Natural killer cell (primary cell): ENCODE measurements at regions not wholly inside any gene's neighbourhood (a gene's known extent, or its start where the extent isn't known, plus 50 kb on each side); places are given as distances from the start of the nearest gene placed in this dataset.

Experiments
- ATAC-seq, 3 donors: fragments of 150-1000 bp in 2 of 3; fragments of 200-7000 bp in 1 of 3; cut with Tn5 transposase; 1 replicate in 1 of 3; 2 replicates in 2 of 3; pipeline ENCODE4 v1.10.0; 2021; ENCODE audit warnings: mild to moderate bottlenecking in 2 of 3, moderate library complexity in 2 of 3
- DNase-seq, 2 donors: peaks; one replicate each; pipeline versions ENCODE4 v3.0.0 to v3.0.0-alpha.2; 2013 to 2021; ENCODE audit warnings: mixed read lengths in 1 of 2
- H3K27ac ChIP-seq: one replicate; pipeline ENCODE4 v1.5.1; 2013; ENCODE audit warnings: mild to moderate bottlenecking, low read length
- H3K27me3 ChIP-seq: one replicate; pipeline ENCODE4 v1.6.1; 2013; ENCODE audit warnings: low read length; ENCODE audit not compliant: control insufficient read depth, insufficient read depth
- H3K36me3 ChIP-seq: one replicate; pipeline ENCODE4 v1.6.1; 2013; ENCODE audit warnings: low read length; ENCODE audit not compliant: control insufficient read depth, insufficient read depth
- H3K4me1 ChIP-seq: one replicate; pipeline ENCODE4 v1.6.1; 2013; ENCODE audit warnings: low read length; ENCODE audit not compliant: control insufficient read depth, insufficient read depth
- H3K4me3 ChIP-seq: one replicate; pipeline ENCODE4 v1.5.1; 2013; ENCODE audit warnings: low read length
- H3K9me3 ChIP-seq: one replicate; pipeline ENCODE4 v1.6.1; 2013; ENCODE audit warnings: low read length; ENCODE audit not compliant: control insufficient read depth, insufficient read depth
- H3K27ac Mint-ChIP-seq, 2 donors: one replicate each; pipeline ENCODE4 v1.8.0; 2022; ENCODE audit warnings: mild to moderate bottlenecking in 2 of 2, mixed read lengths in 2 of 2, moderate library complexity in 1 of 2
- H3K27me3 Mint-ChIP-seq, 2 donors: one replicate each; pipeline ENCODE4 v1.8.0; 2022; ENCODE audit warnings: low read depth in 2 of 2, mixed read lengths in 2 of 2
- H3K36me3 Mint-ChIP-seq: one replicate; pipeline ENCODE4 v1.8.0; 2022; ENCODE audit warnings: mixed read lengths
- H3K4me1 Mint-ChIP-seq, 2 donors: one replicate each; pipeline ENCODE4 v1.8.0; 2022; ENCODE audit warnings: mixed read lengths in 2 of 2
- H3K4me3 Mint-ChIP-seq: one replicate; pipeline ENCODE4 v1.8.0; 2022; ENCODE audit warnings: mild to moderate bottlenecking, moderate library complexity, mixed read lengths
- H3K9me3 Mint-ChIP-seq, 2 donors: one replicate each; pipeline ENCODE4 v1.8.0; 2022; ENCODE audit warnings: mixed read lengths in 2 of 2
- CTCF ChIP-seq: fragments of 200-600 bp; IDR thresholded peaks from one replicate; pipeline ENCODE4 v1.8.0; 2022; ENCODE audit warnings: antibody characterized with exemption
- WGBS: methylation state at CpG from one replicate; pipeline ENCODE4 v1.1.7; 2013; ENCODE audit warnings: missing lambda C conversion rate; ENCODE audit not compliant: insufficient coverage; 5-methylcytosine and 5-hydroxymethylcytosine counted together
- intact Hi-C: fragments of 100-400 bp; cut with micrococcal nuclease; formaldehyde crosslinking; loops from one replicate; pipeline ENCODE4 v1.14.2; 2022

DNA sequence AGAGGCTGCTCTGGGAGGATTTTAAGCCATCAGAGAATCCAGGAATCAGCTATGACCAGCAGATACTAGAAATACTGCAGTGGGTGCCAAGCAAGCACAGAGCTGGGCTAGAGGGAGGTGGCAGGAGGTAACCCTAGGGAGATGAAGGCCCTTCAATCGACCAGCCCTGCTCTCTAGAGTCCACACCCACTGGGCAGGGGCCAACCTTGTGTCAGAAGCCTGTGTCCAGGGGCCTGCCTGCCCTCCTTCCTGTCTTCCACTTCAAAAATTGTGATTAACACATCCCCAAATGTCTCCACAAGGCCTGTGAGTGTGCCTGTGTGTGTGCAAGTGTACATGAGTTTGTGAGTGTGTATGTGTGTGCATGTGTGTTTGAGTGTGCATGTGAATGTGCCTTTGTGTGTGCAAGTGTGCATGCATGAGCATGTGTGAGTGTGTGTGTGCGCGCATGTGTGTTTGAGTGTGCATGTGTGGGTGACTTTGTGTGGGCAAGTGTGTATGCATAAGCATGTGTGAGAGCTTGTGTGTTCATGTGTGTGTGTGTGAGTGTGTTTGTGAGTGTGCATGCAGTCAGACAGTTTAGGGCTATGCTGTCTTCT lies 367.7 kb downstream of the SFMBT2 start:
- H3K9me3 Mint-ChIP-seq = no peaks in the 10 kb centered on the region
- no peaks in the 10 kb centered on the region for H3K36me3 Mint-ChIP-seq
- no peaks in the 10 kb centered on the region for H3K36me3 ChIP-seq
- H3K4me1 ChIP-seq = peaks cover 73% of the 10 kb centered on the region
- no peaks in the 10 kb centered on the region for H3K9me3 ChIP-seq
- peak overlapping the region; percentile 13 to 83 for H3K27ac Mint-ChIP-seq
- no peaks in the 10 kb centered on the region for H3K27me3 Mint-ChIP-seq
- no peak for TF ChIP-seq CTCF
- intact Hi-C loops = no loop called here
- WGBS = 56% methylated on average over 3 of the region's 3 CpGs
- DNase-seq (no peak), ATAC-seq (no peak)
- H3K27ac ChIP-seq = no peak overlapping the region
- H3K27me3 ChIP-seq = no peaks in the 10 kb centered on the region
- peaks cover 96 to 99% of the 10 kb centered on the region in 2 donors for H3K4me1 Mint-ChIP-seq
- no peak overlapping the region for H3K4me3 ChIP-seq
- H3K4me3 Mint-ChIP-seq = peak overlapping the region; percentile 49

DNA sequence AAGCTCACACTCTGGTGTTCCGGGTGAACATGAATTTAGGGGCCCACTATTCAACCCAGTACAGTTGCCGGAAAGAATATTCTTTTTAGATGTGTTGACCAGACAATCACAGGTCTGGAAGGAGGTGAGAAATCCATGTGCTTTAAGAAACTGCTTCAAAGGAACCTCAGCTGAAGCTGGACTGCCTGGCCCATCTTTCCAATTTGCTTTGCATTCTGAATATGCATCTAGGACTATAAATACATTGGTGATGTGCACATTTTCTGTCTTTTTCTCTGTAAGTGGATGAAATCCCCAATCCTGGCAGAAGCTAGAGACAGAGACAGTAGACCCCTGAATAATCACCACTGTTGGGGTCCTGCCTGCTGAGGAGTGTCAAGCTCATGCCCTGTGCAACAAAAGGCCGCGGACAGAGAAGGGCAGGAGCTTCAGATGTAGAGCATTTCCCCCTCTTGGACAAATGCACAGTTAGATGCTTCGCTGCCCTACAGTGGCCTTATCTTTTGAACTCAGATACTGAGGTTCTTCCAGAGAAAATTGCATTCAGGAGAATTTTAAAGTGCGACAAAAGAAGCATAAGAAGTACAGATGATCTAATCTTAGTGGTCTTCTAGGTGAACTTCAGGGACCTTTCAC lies 368.3 kb downstream of the SFMBT2 start:
- Mint-ChIP-seq H3K27me3 (no peaks in the 10 kb centered on the region), H3K9me3 (no peaks in the 10 kb centered on the region), H3K4me1 (peaks cover 93 to 96% of the 10 kb centered on the region in 2 donors), H3K4me3 (peak overlapping the region; percentile 49), H3K27ac (peak overlapping the region; percentile 13 to 83), H3K36me3 (no peaks in the 10 kb centered on the region)
- intact Hi-C loops = no loop called here
- no peaks in the 10 kb centered on the region for H3K9me3 ChIP-seq
- ATAC-seq = no peak
- no peak for TF ChIP-seq CTCF
- H3K4me3 ChIP-seq = no peak overlapping the region
- 85% methylated on average over 6 of the region's 6 CpGs for WGBS
- H3K27ac ChIP-seq = no peak overlapping the region
- H3K4me1 ChIP-seq = peaks cover 68% of the 10 kb centered on the region
- H3K36me3 ChIP-seq = no peaks in the 10 kb centered on the region
- no peaks in the 10 kb centered on the region for H3K27me3 ChIP-seq
- DNase-seq = no peak

DNA sequence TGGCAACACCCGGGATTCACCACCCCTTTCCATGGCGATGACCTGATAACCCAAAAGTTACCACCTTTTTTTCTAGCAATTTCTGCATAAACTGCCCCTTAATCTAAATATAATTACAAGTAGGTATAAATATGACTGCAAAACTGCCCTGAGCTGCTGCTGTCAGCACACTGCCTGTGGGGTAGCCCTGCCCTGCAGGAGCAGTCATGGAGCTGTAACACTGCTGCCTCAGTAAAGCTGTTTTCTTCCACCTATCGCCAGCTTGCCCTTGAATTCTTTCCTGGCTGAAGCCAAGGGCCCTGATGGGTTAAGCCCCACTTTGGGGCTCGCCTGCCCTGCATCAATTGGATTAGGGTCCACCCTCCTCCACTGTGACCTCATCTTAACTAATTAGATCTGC lies 368.8 kb downstream of the SFMBT2 start:
- no peak overlapping the region for H3K27ac ChIP-seq

More for the DNA sequence above, 368.8 kb downstream of the SFMBT2 start:
- no peaks in the 10 kb centered on the region for H3K27me3 Mint-ChIP-seq
- peaks cover 63% of the 10 kb centered on the region for H3K4me1 ChIP-seq
- H3K4me1 Mint-ChIP-seq = peaks cover 92 to 95% of the 10 kb centered on the region in 2 donors
- H3K9me3 Mint-ChIP-seq = no peaks in the 10 kb centered on the region
- no peaks in the 10 kb centered on the region for H3K36me3 ChIP-seq
- WGBS = 75% methylated on average over 4 of the region's 4 CpGs
- no peaks in the 10 kb centered on the region for H3K9me3 ChIP-seq
- H3K36me3 Mint-ChIP-seq = no peaks in the 10 kb centered on the region
- H3K27ac Mint-ChIP-seq = peak overlapping the region; percentile 13 to 83
- ATAC-seq = no peak
- H3K27me3 ChIP-seq = no peaks in the 10 kb centered on the region
- H3K4me3 ChIP-seq = no peak overlapping the region
- no peak for DNase-seq
- no peak overlapping the region for H3K4me3 Mint-ChIP-seq
- TF ChIP-seq CTCF = no peak
- intact Hi-C loops = no loop called here
